ENCODE measurements at regions not wholly inside any gene's neighbourhood (a gene's known extent, or its start where the extent isn't known, plus 50 kb on each side); places are given as distances from the start of the nearest gene placed in this dataset.

GRCh38 chr5:174623018-174623417 lies 101.4 kb upstream of the MSX2 start:
- ATAC-seq (ENCODE audit: low read depth), result no peak

GRCh38 chr5:174623433-174624019 lies 100.9 kb upstream of the MSX2 start:
- Histone ChIP-seq H3K9me3 (ENCODE audit: severe bottlenecking) (no peaks in the 10 kb centered on the region), H3K27me3 (ENCODE audit: insufficient read depth, poor library complexity, severe bottlenecking) (no peaks in the 10 kb centered on the region), H3K4me1 (ENCODE audit: insufficient read depth, poor library complexity, severe bottlenecking) (no peaks in the 10 kb centered on the region), H3K27ac (ENCODE audit: poor library complexity, severe bottlenecking) (no peak overlapping the region), H3K36me3 (ENCODE audit: low read depth) (no peaks in the 10 kb centered on the region), H3K4me3 (ENCODE audit: severe bottlenecking) (no peak overlapping the region)
- DNase-seq (ENCODE audit: low spot score) (no peak), ATAC-seq (ENCODE audit: low read depth) (no peak)
- TF ChIP-seq CTCF (IDR thresholded peaks at IDR 0.05; ENCODE audit: poor library complexity, severe bottlenecking), result no peak

More at GRCh38 chr5:174623018-174623417, 101.4 kb upstream of the MSX2 start:
- Histone ChIP-seq H3K9me3 (ENCODE audit: severe bottlenecking) (no peaks in the 10 kb centered on the region), H3K27ac (ENCODE audit: poor library complexity, severe bottlenecking) (no peak overlapping the region), H3K27me3 (ENCODE audit: insufficient read depth, poor library complexity, severe bottlenecking) (no peaks in the 10 kb centered on the region), H3K4me1 (ENCODE audit: insufficient read depth, poor library complexity, severe bottlenecking) (no peaks in the 10 kb centered on the region), H3K36me3 (ENCODE audit: low read depth) (no peaks in the 10 kb centered on the region), H3K4me3 (ENCODE audit: severe bottlenecking) (no peak overlapping the region)
- DNase-seq (ENCODE audit: low spot score), result no peak
- TF ChIP-seq CTCF (IDR thresholded peaks at IDR 0.05; ENCODE audit: poor library complexity, severe bottlenecking), result no peak

- Histone ChIP-seq H3K9me3 (ENCODE audit: severe bottlenecking) (no peaks in the 10 kb centered on the region), H3K4me3 (ENCODE audit: severe bottlenecking) (no peak overlapping the region), H3K36me3 (ENCODE audit: low read depth) (no peaks in the 10 kb centered on the region), H3K27me3 (ENCODE audit: insufficient read depth, poor library complexity, severe bottlenecking) (no peaks in the 10 kb centered on the region), H3K4me1 (ENCODE audit: insufficient read depth, poor library complexity, severe bottlenecking) (no peaks in the 10 kb centered on the region), H3K27ac (ENCODE audit: poor library complexity, severe bottlenecking) (no peak overlapping the region)
- no peak for ATAC-seq (ENCODE audit: low read depth)
- no peak for DNase-seq (ENCODE audit: low spot score)
- no peak for TF ChIP-seq CTCF (IDR thresholded peaks at IDR 0.05; ENCODE audit: poor library complexity, severe bottlenecking)
These were observed 99.5 kb upstream of the MSX2 start for GRCh38 chr5:174624733-174625522.

- Histone ChIP-seq H3K4me1 (ENCODE audit: insufficient read depth, poor library complexity, severe bottlenecking) (no peaks in the 10 kb centered on the region), H3K27ac (ENCODE audit: poor library complexity, severe bottlenecking) (no peak overlapping the region), H3K9me3 (ENCODE audit: severe bottlenecking) (no peaks in the 10 kb centered on the region), H3K27me3 (ENCODE audit: insufficient read depth, poor library complexity, severe bottlenecking) (no peaks in the 10 kb centered on the region), H3K36me3 (ENCODE audit: low read depth) (no peaks in the 10 kb centered on the region), H3K4me3 (ENCODE audit: severe bottlenecking) (no peak overlapping the region)
- ATAC-seq (ENCODE audit: low read depth), result no peak
- no peak for TF ChIP-seq CTCF (IDR thresholded peaks at IDR 0.05; ENCODE audit: poor library complexity, severe bottlenecking)
- DNase-seq (ENCODE audit: low spot score), result no peak
These were observed 98.6 kb upstream of the MSX2 start for GRCh38 chr5:174625591-174626350.

Measured in RWPE2 (cell line).